Parathyroid adenoma (tissue), 2 donors: ENCODE measurements at regions not wholly inside any gene's neighbourhood (a gene's known extent, or its start where the extent isn't known, plus 50 kb on each side); places are given as distances from the start of the nearest gene placed in this dataset.

Experiments
- H2AFZ ChIP-seq: fragments of 300-600 bp; sonication (generic); one replicate; pipeline ENCODE4 v1.7.0; 2017; ENCODE audit warnings: antibody characterized with exemption, mild to moderate bottlenecking
- H3K27ac ChIP-seq: fragments of 300-600 bp; sonication (generic); one replicate; pipeline ENCODE4 v1.7.0; 2017
- H3K27me3 ChIP-seq: fragments of 300-600 bp; sonication (generic); one replicate; pipeline ENCODE4 v1.7.0; 2017; ENCODE audit warnings: low read length; ENCODE audit not compliant: control insufficient read depth, insufficient read depth
- H3K36me3 ChIP-seq: fragments of 300-600 bp; sonication (generic); one replicate; pipeline ENCODE4 v1.7.0; 2017; ENCODE audit warnings: low read length; ENCODE audit not compliant: control insufficient read depth, insufficient read depth
- H3K4me1 ChIP-seq: fragments of 300-600 bp; sonication (generic); one replicate; pipeline ENCODE4 v1.7.0; 2017; ENCODE audit warnings: control low read depth
- H3K4me2 ChIP-seq: fragments of 300-600 bp; sonication (generic); one replicate; pipeline ENCODE4 v1.7.0; 2017; ENCODE audit warnings: low read length
- H3K4me3 ChIP-seq: fragments of 300-600 bp; sonication (generic); one replicate; pipeline ENCODE4 v1.7.0; 2017; ENCODE audit warnings: low read depth, low read length
- H3K79me2 ChIP-seq: fragments of 300-600 bp; sonication (generic); one replicate; pipeline ENCODE4 v1.7.0; 2017; ENCODE audit warnings: control low read depth
- H3K9ac ChIP-seq: fragments of 300-600 bp; sonication (generic); one replicate; pipeline ENCODE4 v1.7.0; 2017; ENCODE audit warnings: mild to moderate bottlenecking
- H3K9me3 ChIP-seq: fragments of 300-600 bp; sonication (generic); one replicate; pipeline ENCODE4 v1.7.0; 2017; ENCODE audit warnings: low read length; ENCODE audit not compliant: control insufficient read depth
- TF ChIP-seq, protein P1 (sequence below): fragments of 300-600 bp; sonication (generic); IDR thresholded peaks from one replicate; pipeline ENCODE4 v1.7.0; 2017; ENCODE audit warnings: antibody characterized with exemption, mild to moderate bottlenecking
- donor health status: primary hyperparathyroidism.

DNA sequence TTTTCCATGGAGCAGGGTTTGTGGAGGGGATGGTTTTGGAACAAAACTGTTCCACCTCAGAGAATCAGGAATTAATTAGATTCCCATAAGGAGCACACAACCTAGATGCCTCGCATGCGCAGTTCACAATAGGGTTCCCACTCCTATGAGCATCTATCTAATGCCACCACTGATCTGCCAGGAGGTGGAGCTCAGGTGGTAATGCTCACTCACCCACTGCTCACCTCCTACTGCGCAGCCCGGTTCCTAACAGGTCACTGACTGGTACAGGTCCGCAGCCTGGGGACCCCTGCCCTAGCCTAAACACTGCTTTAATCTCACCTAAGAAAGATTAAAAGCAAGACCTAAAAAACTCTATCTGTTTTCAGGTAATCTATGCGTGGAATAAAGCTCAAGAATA, 553.0 kb downstream of the JRKL start:
- Histone ChIP-seq H3K27me3 (no peaks in the 10 kb centered on the region), H3K9ac (no peak overlapping the region), H3K79me2 (no peaks in the 10 kb centered on the region), H2AFZ (no peak overlapping the region), H3K4me1 (no peaks in the 10 kb centered on the region), H3K9me3 (no peaks in the 10 kb centered on the region), H3K27ac (no peak overlapping the region), H3K4me2 (no peak overlapping the region), H3K4me3 (no peak overlapping the region), H3K36me3 (no peaks in the 10 kb centered on the region)
- TF ChIP-seq, protein P1, sequence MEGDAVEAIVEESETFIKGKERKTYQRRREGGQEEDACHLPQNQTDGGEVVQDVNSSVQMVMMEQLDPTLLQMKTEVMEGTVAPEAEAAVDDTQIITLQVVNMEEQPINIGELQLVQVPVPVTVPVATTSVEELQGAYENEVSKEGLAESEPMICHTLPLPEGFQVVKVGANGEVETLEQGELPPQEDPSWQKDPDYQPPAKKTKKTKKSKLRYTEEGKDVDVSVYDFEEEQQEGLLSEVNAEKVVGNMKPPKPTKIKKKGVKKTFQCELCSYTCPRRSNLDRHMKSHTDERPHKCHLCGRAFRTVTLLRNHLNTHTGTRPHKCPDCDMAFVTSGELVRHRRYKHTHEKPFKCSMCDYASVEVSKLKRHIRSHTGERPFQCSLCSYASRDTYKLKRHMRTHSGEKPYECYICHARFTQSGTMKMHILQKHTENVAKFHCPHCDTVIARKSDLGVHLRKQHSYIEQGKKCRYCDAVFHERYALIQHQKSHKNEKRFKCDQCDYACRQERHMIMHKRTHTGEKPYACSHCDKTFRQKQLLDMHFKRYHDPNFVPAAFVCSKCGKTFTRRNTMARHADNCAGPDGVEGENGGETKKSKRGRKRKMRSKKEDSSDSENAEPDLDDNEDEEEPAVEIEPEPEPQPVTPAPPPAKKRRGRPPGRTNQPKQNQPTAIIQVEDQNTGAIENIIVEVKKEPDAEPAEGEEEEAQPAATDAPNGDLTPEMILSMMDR = no peak

DNA sequence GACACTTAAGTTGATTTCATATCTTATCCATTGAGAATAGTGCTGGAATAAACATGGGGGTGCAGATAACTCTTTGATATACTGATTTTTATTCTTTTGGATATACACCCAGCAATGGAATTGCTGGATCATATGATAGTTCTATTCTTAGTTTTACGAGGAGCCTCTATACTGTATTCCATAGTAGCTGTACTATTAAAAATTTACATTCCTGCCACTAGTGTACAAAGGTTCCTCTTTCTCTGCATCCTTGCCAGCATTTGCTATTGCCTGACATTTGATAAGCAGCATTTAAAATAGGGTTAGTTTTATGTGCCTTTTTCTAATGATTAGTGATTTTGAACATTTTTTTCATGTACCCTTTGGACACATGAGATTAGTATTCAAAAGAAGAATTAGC, 554.2 kb downstream of the JRKL start:
- no peaks in the 10 kb centered on the region for H3K27me3 ChIP-seq
- no peaks in the 10 kb centered on the region for H3K36me3 ChIP-seq
- no peak overlapping the region for H3K4me3 ChIP-seq
- no peak overlapping the region for H3K4me2 ChIP-seq
- H3K9me3 ChIP-seq = no peaks in the 10 kb centered on the region
- TF ChIP-seq, protein P1 = no peak
- no peaks in the 10 kb centered on the region for H3K4me1 ChIP-seq
- no peak overlapping the region for H2AFZ ChIP-seq
- no peak overlapping the region for H3K9ac ChIP-seq
- H3K27ac ChIP-seq = no peak overlapping the region
- no peaks in the 10 kb centered on the region for H3K79me2 ChIP-seq

DNA sequence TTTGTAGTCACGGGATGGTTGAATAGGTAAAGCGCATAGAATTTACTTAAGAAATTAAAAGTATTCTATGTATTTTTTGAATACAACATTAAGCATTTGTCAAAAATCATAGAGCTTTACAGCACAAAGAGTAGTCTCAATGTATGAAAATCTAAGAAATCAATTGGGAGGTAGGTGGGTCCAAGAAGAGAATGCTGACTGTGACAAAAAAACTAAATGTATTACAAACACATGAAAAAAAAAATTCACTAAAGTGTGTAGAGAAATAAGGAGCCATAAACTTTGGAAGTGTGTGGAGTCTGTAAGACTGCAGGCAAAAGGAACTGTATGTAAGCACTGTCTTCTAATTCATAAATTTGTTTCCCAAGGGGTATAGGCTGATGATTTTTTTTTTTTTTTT, 558.3 kb downstream of the JRKL start:
- H3K36me3 ChIP-seq = no peaks in the 10 kb centered on the region
- no peaks in the 10 kb centered on the region for H3K9me3 ChIP-seq
- no peaks in the 10 kb centered on the region for H3K4me1 ChIP-seq
- H3K4me2 ChIP-seq = no peak overlapping the region
- no peak overlapping the region for H2AFZ ChIP-seq
- no peak overlapping the region for H3K4me3 ChIP-seq
- no peak overlapping the region for H3K27ac ChIP-seq
- TF ChIP-seq, protein P1 = no peak
- H3K27me3 ChIP-seq = no peaks in the 10 kb centered on the region
- no peak overlapping the region for H3K9ac ChIP-seq
- H3K79me2 ChIP-seq = no peaks in the 10 kb centered on the region

DNA sequence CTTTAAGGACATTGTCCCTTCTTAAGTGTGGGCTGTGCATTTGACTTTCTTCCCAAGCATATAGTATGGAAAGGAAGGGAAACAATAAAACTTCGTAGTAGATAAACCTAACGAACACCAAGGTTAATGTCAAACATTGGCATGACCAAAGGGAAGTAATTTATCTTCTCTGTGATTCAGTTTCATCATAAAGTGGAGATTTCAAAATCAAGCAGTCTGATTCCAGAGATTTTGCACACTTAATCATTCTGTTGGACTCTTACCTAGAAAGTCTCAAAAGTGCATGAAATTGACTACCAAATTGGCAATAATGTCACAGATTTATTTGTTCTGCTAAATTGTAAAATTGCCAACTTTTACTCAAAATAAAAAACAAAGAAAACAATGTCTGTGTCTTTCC, 559.7 kb downstream of the JRKL start:
- TF ChIP-seq, protein P1 = no peak
- H3K4me3 ChIP-seq = no peak overlapping the region
- no peaks in the 10 kb centered on the region for H3K79me2 ChIP-seq
- H3K27ac ChIP-seq = no peak overlapping the region
- H3K4me2 ChIP-seq = no peak overlapping the region
- no peaks in the 10 kb centered on the region for H3K36me3 ChIP-seq
- no peaks in the 10 kb centered on the region for H3K9me3 ChIP-seq
- no peaks in the 10 kb centered on the region for H3K27me3 ChIP-seq
- H3K9ac ChIP-seq = no peak overlapping the region
- no peaks in the 10 kb centered on the region for H3K4me1 ChIP-seq
- no peak overlapping the region for H2AFZ ChIP-seq

DNA sequence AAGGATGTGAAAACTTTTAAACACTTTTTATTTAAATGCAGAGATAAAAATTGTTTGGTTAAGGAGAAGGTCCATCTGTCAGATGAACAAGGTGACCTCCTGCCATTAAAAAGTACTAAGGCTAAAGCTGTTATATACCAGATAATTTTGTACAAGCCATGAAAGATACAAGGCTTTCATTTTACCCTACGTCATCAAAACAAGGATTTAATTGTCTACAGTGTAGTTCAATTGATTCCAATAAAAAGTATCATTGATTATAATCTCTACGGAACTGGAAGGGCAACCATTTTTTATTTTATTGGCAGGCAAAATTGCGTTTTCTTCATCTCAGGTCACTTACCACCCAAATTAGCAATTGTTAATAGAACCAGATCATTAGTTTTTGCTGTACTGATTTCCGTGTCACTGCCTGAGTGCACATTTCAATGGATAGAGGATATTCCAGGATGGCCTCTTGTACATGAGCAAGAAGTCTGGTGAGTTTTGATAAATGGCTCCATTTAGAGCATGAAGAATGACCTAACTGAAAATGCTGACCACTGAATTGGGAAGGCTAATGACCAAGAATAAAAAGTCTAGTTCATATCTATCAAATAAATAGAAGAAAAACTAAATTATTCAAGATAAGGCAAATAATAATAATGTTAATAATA, 564.9 kb downstream of the JRKL start:
- TF ChIP-seq, protein P1 = no peak
- Histone ChIP-seq H3K9me3 (no peaks in the 10 kb centered on the region), H3K9ac (no peak overlapping the region), H3K36me3 (no peaks in the 10 kb centered on the region), H3K27me3 (no peaks in the 10 kb centered on the region), H3K4me2 (no peak overlapping the region), H2AFZ (no peak overlapping the region), H3K27ac (no peak overlapping the region), H3K4me1 (no peaks in the 10 kb centered on the region), H3K4me3 (no peak overlapping the region), H3K79me2 (no peaks in the 10 kb centered on the region)
